ENCODE measurements at regions not wholly inside any gene's neighbourhood (a gene's known extent, or its start where the extent isn't known, plus 50 kb on each side); places are given as distances from the start of the nearest gene placed in this dataset.

- DNase-seq (ENCODE audit: low spot score) = no peak
- Histone ChIP-seq H3K4me1 (ENCODE audit: control insufficient read depth in 4 of 4, insufficient read depth in 4 of 4, low read length in 3 of 4) (no peaks in the 10 kb centered on the region), H3K9ac (ENCODE audit: low read depth in 1 of 2, low read length in 2 of 2) (no peak overlapping the region), H3K27ac (ENCODE audit: low read depth in 1 of 2, low read length in 2 of 2) (no peak overlapping the region), H3K9me3 (ENCODE audit: control insufficient read depth in 4 of 4, low read length in 3 of 4) (peaks cover 0 to 3% (median 0%) of the 10 kb centered on the region in 4 donors), H3K36me3 (ENCODE audit: control insufficient read depth in 4 of 4, insufficient read depth in 3 of 4, low read depth in 1 of 4, low read length in 3 of 4) (no peaks in the 10 kb centered on the region), H3K4me3 (ENCODE audit: low read depth in 1 of 3, low read length in 3 of 3) (no peak overlapping the region), H3K27me3 (ENCODE audit: control insufficient read depth in 4 of 4, insufficient read depth in 4 of 4, low read length in 3 of 4) (peaks cover 0 to 4% (median 0%) of the 10 kb centered on the region in 4 donors)
- no peak for TF ChIP-seq MAX (IDR thresholded peaks at IDR 0.05)
- no peak for TF ChIP-seq RXRA (IDR thresholded peaks at IDR 0.05)
- TF ChIP-seq TAF1 (conservative IDR thresholded peaks at IDR 0.05) = no peak
- TF ChIP-seq CTCF (IDR thresholded peaks at IDR 0.05; ENCODE audit: low read depth, low read length, missing input control) = no peak
- TF ChIP-seq GABPA (IDR thresholded peaks at IDR 0.05 in 1 of 2, conservative IDR thresholded peaks at IDR 0.05 in 1 of 2) = no peak
- TF ChIP-seq HNF4A (conservative IDR thresholded peaks at IDR 0.05) = no peak
- no peak for TF ChIP-seq NR2F2 (IDR thresholded peaks at IDR 0.05)
- TF ChIP-seq FOXA1 (IDR thresholded peaks at IDR 0.05) = no peak
- no peak for TF ChIP-seq RAD21 (IDR thresholded peaks at IDR 0.05)
- WGBS = 66% methylated on average over 4 of the region's 4 CpGs
Measured at GRCh38 chr10:128808921-128809440, 658.1 kb upstream of the MGMT start.

- Histone ChIP-seq H3K27ac (ENCODE audit: low read depth in 1 of 2, low read length in 2 of 2) (no peak overlapping the region), H3K9me3 (ENCODE audit: control insufficient read depth in 4 of 4, low read length in 3 of 4) (peaks cover 0 to 3% (median 0%) of the 10 kb centered on the region in 4 donors), H3K9ac (ENCODE audit: low read depth in 1 of 2, low read length in 2 of 2) (no peak overlapping the region), H3K36me3 (ENCODE audit: control insufficient read depth in 4 of 4, insufficient read depth in 3 of 4, low read depth in 1 of 4, low read length in 3 of 4) (no peaks in the 10 kb centered on the region), H3K4me1 (ENCODE audit: control insufficient read depth in 4 of 4, insufficient read depth in 4 of 4, low read length in 3 of 4) (no peaks in the 10 kb centered on the region), H3K27me3 (ENCODE audit: control insufficient read depth in 4 of 4, insufficient read depth in 4 of 4, low read length in 3 of 4) (peaks cover 0 to 4% (median 0%) of the 10 kb centered on the region in 4 donors), H3K4me3 (ENCODE audit: low read depth in 1 of 3, low read length in 3 of 3) (no peak overlapping the region)
- 87% methylated on average over 10 of the region's 10 CpGs for WGBS
- TF ChIP-seq HNF4A (conservative IDR thresholded peaks at IDR 0.05) = no peak
- no peak for TF ChIP-seq FOXA2 (IDR thresholded peaks at IDR 0.05)
- no peak for TF ChIP-seq YY1 (IDR thresholded peaks at IDR 0.05)
- no peak for TF ChIP-seq JUND (IDR thresholded peaks at IDR 0.05)
- TF ChIP-seq RXRA (IDR thresholded peaks at IDR 0.05) = no peak
- no peak for TF ChIP-seq REST (IDR thresholded peaks at IDR 0.05)
- no peak for TF ChIP-seq HNF4G (IDR thresholded peaks at IDR 0.05)
- no peak for TF ChIP-seq SP1 (IDR thresholded peaks at IDR 0.05)
- TF ChIP-seq MAX (IDR thresholded peaks at IDR 0.05) = no peak
- no peak for TF ChIP-seq ATF3 (IDR thresholded peaks at IDR 0.05)
- DNase-seq (ENCODE audit: low spot score) = no peak
Measured at GRCh38 chr10:128811511-128811910, 655.5 kb upstream of the MGMT start.

Measured in liver (tissue), 8 donors.